GM21367 (cell line): ENCODE measurements at regions not wholly inside any gene's neighbourhood (a gene's known extent, or its start where the extent isn't known, plus 50 kb on each side); places are given as distances from the start of the nearest gene placed in this dataset.
"Not testable (repeated sequence)": the region's sequence is repeated elsewhere in the genome, so short reads cannot be mapped to it uniquely, and the experiment has no call there.

Experiments
- ATAC-seq: cut with Tn5 transposase; IDR thresholded peaks from one replicate; pipeline ENCODE4 v1.9.1; 2021; ENCODE audit not compliant: unreplicated experiment

GRCh38 chr7:128561116-128561722 lies 84.7 kb downstream of the METTL2B start:
- not testable (repeated sequence) for ATAC-seq

GRCh38 chr7:128562795-128563194 lies 86.2 kb downstream of the METTL2B start:
- ATAC-seq = not testable (repeated sequence)

- not testable (repeated sequence) for ATAC-seq
Observed at GRCh38 chr7:128564123-128564700, 87.7 kb downstream of the METTL2B start.

GRCh38 chr7:128564932-128565864 lies 88.7 kb downstream of the METTL2B start:
- ATAC-seq = not testable (repeated sequence)

- ATAC-seq = not testable (repeated sequence)
Observed at GRCh38 chr7:128575277-128575676, 96.8 kb upstream of the GARIN1A start.

GRCh38 chr7:128576953-128577352 lies 95.1 kb upstream of the GARIN1A start:
- ATAC-seq = not testable (repeated sequence)

GRCh38 chr7:128579843-128580242 lies 92.2 kb upstream of the GARIN1A start:
- ATAC-seq = not testable (repeated sequence)

GRCh38 chr7:128581100-128581499 lies 91.0 kb upstream of the GARIN1A start:
- not testable (repeated sequence) for ATAC-seq

- not testable (repeated sequence) for ATAC-seq
Observed at GRCh38 chr7:128581825-128582561, 90.1 kb upstream of the GARIN1A start.

- not testable (repeated sequence) for ATAC-seq
Observed at GRCh38 chr7:128586715-128587114, 85.4 kb upstream of the GARIN1A start.

- ATAC-seq = no peak
Observed at GRCh38 chr7:128591705-128592104, 80.4 kb upstream of the GARIN1A start.

GRCh38 chr7:128592209-128592608 lies 79.9 kb upstream of the GARIN1A start:
- not testable (repeated sequence) for ATAC-seq

- ATAC-seq = not testable (repeated sequence)
Observed at GRCh38 chr7:128594061-128594460, 78.0 kb upstream of the GARIN1A start.

- ATAC-seq = not testable (repeated sequence)
Observed at GRCh38 chr7:128596336-128597128, 75.6 kb upstream of the GARIN1A start.

GRCh38 chr7:128598946-128599345 lies 73.1 kb upstream of the GARIN1A start:
- not testable (repeated sequence) for ATAC-seq

- peak; percentile 86 for ATAC-seq
Observed at GRCh38 chr7:128608678-128609421, 63.2 kb upstream of the GARIN1A start.

GRCh38 chr7:128613366-128613765 lies 58.7 kb upstream of the GARIN1A start:
- not testable (repeated sequence) for ATAC-seq

GRCh38 chr7:128614812-128615211 lies 57.3 kb upstream of the GARIN1A start:
- not testable (repeated sequence) for ATAC-seq

- ATAC-seq = not testable (repeated sequence)
Observed at GRCh38 chr7:128616799-128617198, 55.3 kb upstream of the GARIN1A start.
